Adrenal gland (tissue), 5 donors: ENCODE measurements at regions not wholly inside any gene's neighbourhood (a gene's known extent, or its start where the extent isn't known, plus 50 kb on each side); places are given as distances from the start of the nearest gene placed in this dataset.

Experiments
- CTCF ChIP-seq, 6 experiments: fragments of 450-650 bp in 4 of 6; fragments of 200-600 bp in 2 of 6; sonication (generic) in 1 of 6; IDR thresholded peaks; 1 replicate in 5 of 6; 2 replicates in 1 of 6; pipeline versions ENCODE4 v1.5.1 to v1.8.0; 2016 to 2021; ENCODE audit warnings: antibody characterized with exemption in 6 of 6, mild to moderate bottlenecking in 2 of 6, moderate library complexity in 1 of 6
- POLR2A ChIP-seq, 2 donors: fragments of 450-650 bp; IDR thresholded peaks; one replicate each; pipeline ENCODE4 v1.6.1; 2017; ENCODE audit warnings: antibody characterized with exemption in 2 of 2, mild to moderate bottlenecking in 2 of 2, moderate library complexity in 1 of 2
- donor health status: DM: no; HTN: no; CAD: no.

- no peak for TF ChIP-seq POLR2A (IDR thresholded peaks at IDR 0.05)
- no peak for TF ChIP-seq CTCF (IDR thresholded peaks at IDR 0.05)
Measured at GRCh38 chr10:9239298-9239697, 1184.8 kb downstream of the GATA3 start.
